ENCODE measurements at regions not wholly inside any gene's neighbourhood (a gene's known extent, or its start where the extent isn't known, plus 50 kb on each side); places are given as distances from the start of the nearest gene placed in this dataset.

DNA sequence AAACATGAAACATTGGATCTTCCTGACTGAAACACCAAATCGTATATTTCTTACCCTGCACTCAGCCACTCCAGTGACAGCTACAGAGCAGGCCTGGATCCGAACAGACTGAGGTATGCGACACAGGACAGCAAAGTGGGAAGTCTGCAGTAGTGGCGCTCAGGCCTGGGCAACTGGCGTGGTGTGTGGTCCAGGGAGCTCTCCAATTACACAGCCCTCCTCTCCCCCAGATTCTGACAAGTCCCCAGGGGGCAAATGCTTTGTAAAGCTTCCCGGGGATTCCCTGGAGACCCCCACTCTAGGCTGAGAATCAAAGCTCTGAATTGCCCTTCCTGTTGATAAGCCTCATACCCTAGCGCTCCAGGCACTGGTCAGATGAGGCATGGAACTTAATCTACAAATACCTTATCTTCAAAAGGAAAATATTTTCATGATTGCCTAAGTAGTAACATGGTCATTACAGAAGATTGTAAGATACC, 104.8 kb upstream of the ERCC6L2 start:
- Histone ChIP-seq H3K9me3 (replicated peaks; ENCODE audit: control insufficient read depth, insufficient read depth, low read length) (no peaks in the 10 kb centered on the region), H3K4me3 (no peak overlapping the region), H2AFZ (ENCODE audit: control insufficient read depth, low read depth, low read length) (no peak overlapping the region), H3K79me2 (ENCODE audit: control insufficient read depth, insufficient read depth, low read length) (no peaks in the 10 kb centered on the region), H3K9ac (ENCODE audit: control insufficient read depth, insufficient read depth, low read length) (no peak overlapping the region), H4K20me1 (ENCODE audit: control insufficient read depth, insufficient read depth) (no peaks in the 10 kb centered on the region), H3K4me1 (ENCODE audit: control insufficient read depth, insufficient read depth, low read length) (no peaks in the 10 kb centered on the region), H3K36me3 (ENCODE audit: control insufficient read depth in 2 of 2, insufficient read depth in 2 of 2, low read length in 1 of 2) (no peaks in the 10 kb centered on the region), H3K27ac (ENCODE audit: control insufficient read depth, insufficient read depth) (no peak overlapping the region), H3K27me3 (replicated peaks in 1 of 2; ENCODE audit: control insufficient read depth in 2 of 2, insufficient read depth in 2 of 2, low read length in 1 of 2) (peaks cover 1 to 6% of the 10 kb centered on the region in 2 experiments; a peak in 1 of 4 replicates), H3K4me2 (ENCODE audit: control insufficient read depth, insufficient read depth) (no peak overlapping the region)
- ChIA-PET POLR2A (no interaction called here), CTCF (interaction anchor here (0.8 kb wide), 1 partner anchor 17 kb away, joined by 3 read pairs; no protein-coding TSS in a partner anchor), SMC1A (ENCODE audit: uncharacterized antibody, unreplicated experiment) (interaction anchor here (1.3 kb wide), 1 partner anchor 11 kb away, joined by 3 read pairs; no protein-coding TSS in a partner anchor), RAD21 (ENCODE audit: unreplicated experiment) (no interaction called here)
- in situ Hi-C loops (cut with MboI), result no loop called here
- TF ChIP-seq CHD2 (IDR thresholded peaks at IDR 0.05; ENCODE audit: borderline replicate concordance, low read depth, low read length) (no peak), ZNF217 (IDR thresholded peaks at IDR 0.05) (no peak), FOXM1 (IDR thresholded peaks at IDR 0.05; ENCODE audit: low read depth, low read length) (no peak), BACH1 (IDR thresholded peaks at IDR 0.05; ENCODE audit: borderline replicate concordance) (no peak), MXI1 (IDR thresholded peaks at IDR 0.05; ENCODE audit: low read depth, low read length) (no peak), DPF2 (IDR thresholded peaks at IDR 0.05) (no peak), BHLHE40 (IDR thresholded peaks at IDR 0.05; ENCODE audit: borderline replicate concordance in 1 of 2, low read depth in 2 of 2, low read length in 1 of 2) (no peak), CEBPB (IDR thresholded peaks at IDR 0.05; ENCODE audit: borderline replicate concordance in 1 of 2, low read depth in 2 of 2, low read length in 2 of 2) (no peak), TBL1XR1 (IDR thresholded peaks at IDR 0.05; ENCODE audit: low read depth, low read length) (no peak), ZSCAN29 (IDR thresholded peaks at IDR 0.05) (no peak), RUNX3 (IDR thresholded peaks at IDR 0.05; ENCODE audit: low read length) (no peak)
- TF ChIP-seq, protein P1, sequence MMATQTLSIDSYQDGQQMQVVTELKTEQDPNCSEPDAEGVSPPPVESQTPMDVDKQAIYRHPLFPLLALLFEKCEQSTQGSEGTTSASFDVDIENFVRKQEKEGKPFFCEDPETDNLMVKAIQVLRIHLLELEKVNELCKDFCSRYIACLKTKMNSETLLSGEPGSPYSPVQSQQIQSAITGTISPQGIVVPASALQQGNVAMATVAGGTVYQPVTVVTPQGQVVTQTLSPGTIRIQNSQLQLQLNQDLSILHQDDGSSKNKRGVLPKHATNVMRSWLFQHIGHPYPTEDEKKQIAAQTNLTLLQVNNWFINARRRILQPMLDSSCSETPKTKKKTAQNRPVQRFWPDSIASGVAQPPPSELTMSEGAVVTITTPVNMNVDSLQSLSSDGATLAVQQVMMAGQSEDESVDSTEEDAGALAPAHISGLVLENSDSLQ (IDR thresholded peaks at IDR 0.05), result no peak
- TF ChIP-seq, protein P2, sequence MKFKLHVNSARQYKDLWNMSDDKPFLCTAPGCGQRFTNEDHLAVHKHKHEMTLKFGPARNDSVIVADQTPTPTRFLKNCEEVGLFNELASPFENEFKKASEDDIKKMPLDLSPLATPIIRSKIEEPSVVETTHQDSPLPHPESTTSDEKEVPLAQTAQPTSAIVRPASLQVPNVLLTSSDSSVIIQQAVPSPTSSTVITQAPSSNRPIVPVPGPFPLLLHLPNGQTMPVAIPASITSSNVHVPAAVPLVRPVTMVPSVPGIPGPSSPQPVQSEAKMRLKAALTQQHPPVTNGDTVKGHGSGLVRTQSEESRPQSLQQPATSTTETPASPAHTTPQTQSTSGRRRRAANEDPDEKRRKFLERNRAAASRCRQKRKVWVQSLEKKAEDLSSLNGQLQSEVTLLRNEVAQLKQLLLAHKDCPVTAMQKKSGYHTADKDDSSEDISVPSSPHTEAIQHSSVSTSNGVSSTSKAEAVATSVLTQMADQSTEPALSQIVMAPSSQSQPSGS (IDR thresholded peaks at IDR 0.05; ENCODE audit: low read length), result no peak
- TF ChIP-seq, protein P3, sequence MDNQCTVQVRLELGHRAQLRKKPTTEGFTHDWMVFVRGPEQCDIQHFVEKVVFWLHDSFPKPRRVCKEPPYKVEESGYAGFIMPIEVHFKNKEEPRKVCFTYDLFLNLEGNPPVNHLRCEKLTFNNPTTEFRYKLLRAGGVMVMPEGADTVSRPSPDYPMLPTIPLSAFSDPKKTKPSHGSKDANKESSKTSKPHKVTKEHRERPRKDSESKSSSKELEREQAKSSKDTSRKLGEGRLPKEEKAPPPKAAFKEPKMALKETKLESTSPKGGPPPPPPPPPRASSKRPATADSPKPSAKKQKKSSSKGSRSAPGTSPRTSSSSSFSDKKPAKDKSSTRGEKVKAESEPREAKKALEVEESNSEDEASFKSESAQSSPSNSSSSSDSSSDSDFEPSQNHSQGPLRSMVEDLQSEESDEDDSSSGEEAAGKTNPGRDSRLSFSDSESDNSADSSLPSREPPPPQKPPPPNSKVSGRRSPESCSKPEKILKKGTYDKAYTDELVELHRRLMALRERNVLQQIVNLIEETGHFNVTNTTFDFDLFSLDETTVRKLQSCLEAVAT (IDR thresholded peaks at IDR 0.05), result no peak
- TF ChIP-seq, protein P4, sequence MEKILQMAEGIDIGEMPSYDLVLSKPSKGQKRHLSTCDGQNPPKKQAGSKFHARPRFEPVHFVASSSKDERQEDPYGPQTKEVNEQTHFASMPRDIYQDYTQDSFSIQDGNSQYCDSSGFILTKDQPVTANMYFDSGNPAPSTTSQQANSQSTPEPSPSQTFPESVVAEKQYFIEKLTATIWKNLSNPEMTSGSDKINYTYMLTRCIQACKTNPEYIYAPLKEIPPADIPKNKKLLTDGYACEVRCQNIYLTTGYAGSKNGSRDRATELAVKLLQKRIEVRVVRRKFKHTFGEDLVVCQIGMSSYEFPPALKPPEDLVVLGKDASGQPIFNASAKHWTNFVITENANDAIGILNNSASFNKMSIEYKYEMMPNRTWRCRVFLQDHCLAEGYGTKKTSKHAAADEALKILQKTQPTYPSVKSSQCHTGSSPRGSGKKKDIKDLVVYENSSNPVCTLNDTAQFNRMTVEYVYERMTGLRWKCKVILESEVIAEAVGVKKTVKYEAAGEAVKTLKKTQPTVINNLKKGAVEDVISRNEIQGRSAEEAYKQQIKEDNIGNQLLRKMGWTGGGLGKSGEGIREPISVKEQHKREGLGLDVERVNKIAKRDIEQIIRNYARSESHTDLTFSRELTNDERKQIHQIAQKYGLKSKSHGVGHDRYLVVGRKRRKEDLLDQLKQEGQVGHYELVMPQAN (conservative IDR thresholded peaks at IDR 0.05), result no peak
- no TSS peak for BruUV-seq (replicated peaks)
- FAIRE-seq (no peak), DNase-seq (ENCODE audit: low read depth, low spot score) (no peak), ATAC-seq (no peak)
- WGBS (ENCODE audit: insufficient coverage, insufficient replicate concordance, low lambda C conversion rate, missing lambda C conversion rate), result 43% methylated on average over 7 of the region's 7 CpGs
- intact Hi-C loops (cut with micrococcal nuclease; ENCODE audit: unreplicated experiment), result no loop called here
